Endothelial cell of umbilical vein (primary cell): ENCODE measurements at regions not wholly inside any gene's neighbourhood (a gene's known extent, or its start where the extent isn't known, plus 50 kb on each side); places are given as distances from the start of the nearest gene placed in this dataset.

Source experiments
- BruUV-seq: library from RNA; stranded (reverse); fragments of 400-500 nt; replicated peaks from 2 replicates; lab custom pipeline; 2021; lab: Mats Ljungman, UMichigan
- CTCF ChIA-PET: fragments of 300-600, 350-600 bp; sonication (Branson Sonifier 250); formaldehyde crosslinking; loops from one replicate; lab custom pipeline; 2021; ENCODE audit warnings: antibody characterized with exemption, inconsistent platforms; lab: Charles Lee
- POLR2A ChIA-PET: fragments of 300-600, 350-600 bp; sonication (Branson Sonifier 250); formaldehyde crosslinking; loops from one replicate; lab custom pipeline; 2021; ENCODE audit warnings: antibody characterized with exemption, inconsistent platforms; lab: Charles Lee
- DNase-seq: peaks from one replicate; pipeline ENCODE4 v3.0.0-alpha.2; 2011; ENCODE audit warnings: low read depth, low spot score
- FAIRE-seq: peaks from 2 replicates; lab custom pipeline; 2011; peaks lifted over from hg19 to GRCh38; lab: Jason Lieb, UNC
- H2AFZ ChIP-seq: 2 replicates; pipeline ENCODE4 v1.6.0; 2012; ENCODE audit warnings: low read depth, low read length, control low read depth, inconsistent platforms
- H3K27ac ChIP-seq: 2 replicates; pipeline ENCODE4 v1.5.1; 2011; ENCODE audit warnings: low read depth, mild to moderate bottlenecking, control low read depth, low read length, moderate library complexity; ENCODE audit not compliant: insufficient read depth
- H3K27me3 ChIP-seq, 2 experiments: 2 replicates each; pipeline versions ENCODE4 v1.6.0 to v1.6.1; 2011; ENCODE audit warnings: low read length in 2 of 2, mixed read lengths in 1 of 2; ENCODE audit not compliant: control insufficient read depth in 2 of 2, insufficient read depth in 2 of 2
- H3K36me3 ChIP-seq, 2 experiments: 2 replicates in 1 of 2; 3 replicates in 1 of 2; pipeline ENCODE4 v1.5.1; 2011; ENCODE audit warnings: low read length in 2 of 2, mild to moderate bottlenecking in 1 of 2, moderate library complexity in 1 of 2; ENCODE audit not compliant: control insufficient read depth in 2 of 2, insufficient read depth in 2 of 2; ENCODE audit errors: extremely low read depth in 1 of 2
- H3K4me1 ChIP-seq: 3 replicates; pipeline ENCODE4 v1.5.1; 2011; ENCODE audit warnings: mild to moderate bottlenecking, low read length; ENCODE audit not compliant: control insufficient read depth, insufficient read depth; ENCODE audit errors: extremely low read depth
- H3K4me2 ChIP-seq: 2 replicates; pipeline ENCODE4 v1.6.1; 2011; ENCODE audit warnings: low read length, control low read depth, mixed read lengths; ENCODE audit not compliant: insufficient read depth
- H3K4me3 ChIP-seq, 3 experiments: fragments of 200-600 bp in 1 of 3; sonication (generic), shearing (Covaris generic) in 1 of 3; replicated peaks in 1 of 3; 2 replicates each; pipeline ENCODE4 v1.5.1; 2011 to 2016; ENCODE audit warnings: control low read depth in 3 of 3, low read length in 3 of 3, mild to moderate bottlenecking in 2 of 3, inconsistent platforms in 1 of 3, low read depth in 1 of 3, moderate library complexity in 1 of 3; ENCODE audit not compliant: insufficient read depth in 1 of 3
- H3K79me2 ChIP-seq: 2 replicates; pipeline ENCODE4 v1.6.0; 2012; ENCODE audit warnings: low read length, inconsistent platforms; ENCODE audit not compliant: control insufficient read depth, insufficient read depth
- H3K9ac ChIP-seq: replicated peaks from 2 replicates; pipeline ENCODE3; 2011; ENCODE audit warnings: low read length, control low read depth; ENCODE audit not compliant: insufficient read depth; ENCODE audit errors: extremely low read depth
- H3K9me1 ChIP-seq: replicated peaks from 3 replicates; pipeline ENCODE4 v1.6.0; 2011; ENCODE audit warnings: mild to moderate bottlenecking, low read length; ENCODE audit not compliant: control insufficient read depth, insufficient read depth; ENCODE audit errors: extremely low read depth
- H3K9me3 ChIP-seq: replicated peaks from 2 replicates; pipeline ENCODE4 v1.5.1; 2012; ENCODE audit warnings: low read length, inconsistent platforms; ENCODE audit not compliant: control insufficient read depth, insufficient read depth
- H4K20me1 ChIP-seq: replicated peaks from 2 replicates; pipeline ENCODE3; 2011; ENCODE audit warnings: mild to moderate bottlenecking, low read length; ENCODE audit not compliant: control insufficient read depth, insufficient read depth; ENCODE audit errors: extremely low read depth
- EZH2 ChIP-seq: IDR thresholded peaks from 2 replicates; pipeline ENCODE4 v1.6.1; 2012; ENCODE audit warnings: borderline replicate concordance, low read depth, mild to moderate bottlenecking, moderate library complexity, low read length, inconsistent platforms; ENCODE audit not compliant: severe bottlenecking
- FOS ChIP-seq: IDR thresholded peaks from 2 replicates; pipeline ENCODE4 v1.6.1; 2011; ENCODE audit warnings: mild to moderate bottlenecking, low read length, moderate library complexity, borderline replicate concordance; ENCODE audit not compliant: insufficient read depth
- GATA2 ChIP-seq: IDR thresholded peaks from 2 replicates; pipeline ENCODE4 v1.7.0; 2011; ENCODE audit warnings: low read depth, mild to moderate bottlenecking, moderate library complexity, mixed read lengths, low read length; ENCODE audit not compliant: insufficient read length, insufficient read depth
- JUN ChIP-seq: IDR thresholded peaks from 2 replicates; pipeline ENCODE4 v1.6.1; 2011; ENCODE audit warnings: borderline replicate concordance, low read depth; ENCODE audit not compliant: insufficient read length, insufficient read depth
- MYC ChIP-seq: IDR thresholded peaks from one replicate; pipeline ENCODE4 v1.6.1; 2011; ENCODE audit warnings: mild to moderate bottlenecking, low read depth, low read length
- POLR2A ChIP-seq: IDR thresholded peaks from 2 replicates; pipeline ENCODE4 v1.6.1; 2012; ENCODE audit warnings: low read depth, mild to moderate bottlenecking, control low read depth, low read length
- POLR2AphosphoS5 ChIP-seq: IDR thresholded peaks from 2 replicates; pipeline ENCODE4 v1.6.1; 2012; ENCODE audit warnings: low read depth, mild to moderate bottlenecking, control low read depth, low read length, moderate library complexity; ENCODE audit not compliant: insufficient read depth
- dilution Hi-C: fragments of 300-500 bp; cut with MboI; formaldehyde crosslinking; loops from one replicate; pipeline ENCODE4 v1.15.0; 2019; ENCODE audit warnings: low sequenced_read_pairs; ENCODE audit not compliant: extremely low pct_ligation_motif_present
- intact Hi-C: fragments of 100-400 bp; cut with micrococcal nuclease; formaldehyde crosslinking; loops from one replicate; pipeline ENCODE4 v1.10.0; 2022
- TF ChIP-seq, protein P1 (sequence below): IDR thresholded peaks from 2 replicates; pipeline ENCODE4 v1.6.1; 2011; ENCODE audit not compliant: insufficient read depth, insufficient read length
- TF ChIP-seq, protein P2 (sequence below), 2 donors: IDR thresholded peaks; 1 replicate in 1 of 2; 2 replicates in 1 of 2; pipeline ENCODE4 v1.5.1; 2011; ENCODE audit warnings: low read length in 2 of 2, mild to moderate bottlenecking in 2 of 2, moderate library complexity in 2 of 2, control low read depth in 1 of 2, inconsistent platforms in 1 of 2, low read depth in 1 of 2; ENCODE audit not compliant: insufficient read depth in 1 of 2; ENCODE audit errors: extremely low read depth in 1 of 2

DNA sequence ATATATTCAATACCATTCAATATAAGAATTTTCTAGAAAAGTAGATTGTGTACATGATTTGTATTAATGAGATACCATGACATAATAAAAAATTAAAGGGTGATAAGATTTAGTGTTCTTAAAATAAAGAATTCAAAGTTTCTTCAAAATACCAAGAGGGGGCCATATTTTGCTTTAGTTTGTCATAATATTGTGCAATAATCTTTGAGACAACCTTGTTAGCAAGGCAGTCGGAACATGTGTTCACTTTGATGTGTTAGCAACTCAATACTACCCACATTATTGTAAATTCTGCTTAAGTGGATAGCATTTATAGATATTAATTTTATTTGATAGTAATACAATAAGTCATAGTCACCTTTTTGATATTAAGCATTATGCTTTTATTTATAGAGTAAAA, 241.3 kb upstream of the PDGFD start:
- FAIRE-seq (no peak), DNase-seq (no peak)
- Histone ChIP-seq H2AFZ (no peak overlapping the region), H3K4me3 (no peak overlapping the region), H3K9ac (no peak overlapping the region), H3K9me3 (no peaks in the 10 kb centered on the region), H3K27ac (no peak overlapping the region), H3K4me1 (no peaks in the 10 kb centered on the region), H3K9me1 (no peaks in the 10 kb centered on the region), H4K20me1 (no peaks in the 10 kb centered on the region), H3K4me2 (no peak overlapping the region), H3K79me2 (no peaks in the 10 kb centered on the region), H3K36me3 (no peaks in the 10 kb centered on the region), H3K27me3 (no peaks in the 10 kb centered on the region)
- ChIA-PET CTCF (no interaction called here), POLR2A (no interaction called here)
- intact Hi-C loops = no loop called here
- dilution Hi-C loops = no loop called here
- TF ChIP-seq FOS (no peak), JUN (no peak), POLR2A (no peak), EZH2 (no peak), POLR2AphosphoS5 (no peak), MYC (no peak), GATA2 (no peak)
- TF ChIP-seq, protein P1, sequence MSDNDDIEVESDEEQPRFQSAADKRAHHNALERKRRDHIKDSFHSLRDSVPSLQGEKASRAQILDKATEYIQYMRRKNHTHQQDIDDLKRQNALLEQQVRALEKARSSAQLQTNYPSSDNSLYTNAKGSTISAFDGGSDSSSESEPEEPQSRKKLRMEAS = no peak
- TF ChIP-seq, protein P2, sequence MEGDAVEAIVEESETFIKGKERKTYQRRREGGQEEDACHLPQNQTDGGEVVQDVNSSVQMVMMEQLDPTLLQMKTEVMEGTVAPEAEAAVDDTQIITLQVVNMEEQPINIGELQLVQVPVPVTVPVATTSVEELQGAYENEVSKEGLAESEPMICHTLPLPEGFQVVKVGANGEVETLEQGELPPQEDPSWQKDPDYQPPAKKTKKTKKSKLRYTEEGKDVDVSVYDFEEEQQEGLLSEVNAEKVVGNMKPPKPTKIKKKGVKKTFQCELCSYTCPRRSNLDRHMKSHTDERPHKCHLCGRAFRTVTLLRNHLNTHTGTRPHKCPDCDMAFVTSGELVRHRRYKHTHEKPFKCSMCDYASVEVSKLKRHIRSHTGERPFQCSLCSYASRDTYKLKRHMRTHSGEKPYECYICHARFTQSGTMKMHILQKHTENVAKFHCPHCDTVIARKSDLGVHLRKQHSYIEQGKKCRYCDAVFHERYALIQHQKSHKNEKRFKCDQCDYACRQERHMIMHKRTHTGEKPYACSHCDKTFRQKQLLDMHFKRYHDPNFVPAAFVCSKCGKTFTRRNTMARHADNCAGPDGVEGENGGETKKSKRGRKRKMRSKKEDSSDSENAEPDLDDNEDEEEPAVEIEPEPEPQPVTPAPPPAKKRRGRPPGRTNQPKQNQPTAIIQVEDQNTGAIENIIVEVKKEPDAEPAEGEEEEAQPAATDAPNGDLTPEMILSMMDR (IDR thresholded peaks at IDR 0.05; ENCODE audit: extremely low read depth in 1 of 2, insufficient read depth in 1 of 2, low read depth in 1 of 2, low read length in 2 of 2) = no peak
- BruUV-seq = no TSS peak
